HepG2 (cell line): ENCODE measurements at regions not wholly inside any gene's neighbourhood (a gene's known extent, or its start where the extent isn't known, plus 50 kb on each side); places are given as distances from the start of the nearest gene placed in this dataset.

Source experiments
- ATAC-seq: fragments of 200-7000 bp; cut with Tn5 transposase; 3 replicates; pipeline ENCODE4 v1.9.1; 2020; ENCODE audit warnings: mild to moderate bottlenecking, moderate library complexity
- BruUV-seq: library from RNA; stranded (reverse); fragments of 400-500 nt; replicated peaks from 2 replicates; lab custom pipeline; 2021; lab: Mats Ljungman, UMichigan
- CTCF ChIA-PET: fragments of 300-600 bp; formaldehyde crosslinking; extraction: SDS; loops from one replicate; lab custom pipeline; 2021; ENCODE audit warnings: low total read pairs, inconsistent platforms, low intra/inter-chr PET ratio; lab: Yijun Ruan, JAX
- POLR2A ChIA-PET: fragments of 350-600 bp; sonication (Branson Sonifier 250); formaldehyde crosslinking; loops from one replicate; lab custom pipeline; 2020; ENCODE audit warnings: antibody characterized with exemption, inconsistent platforms; lab: Yijun Ruan, JAX
- DNase-seq: peaks from one replicate; pipeline ENCODE4 v3.0.0-alpha.2; 2015; ENCODE audit warnings: low spot score
- FAIRE-seq: peaks from 3 replicates; lab custom pipeline; 2011; peaks lifted over from hg19 to GRCh38; lab: Jason Lieb, UNC
- H2AFZ ChIP-seq: one replicate; pipeline ENCODE4 v1.6.1; 2011; ENCODE audit warnings: low read length, inconsistent platforms
- H3K27ac ChIP-seq: fragments of 300-600 bp; 3 replicates; pipeline ENCODE4 v1.8.0; 2011; ENCODE audit warnings: mixed run types, mild to moderate bottlenecking, mixed read lengths, low read length, inconsistent platforms; ENCODE audit not compliant: insufficient read depth; ENCODE audit errors: extremely low read length
- H3K27me3 ChIP-seq, 2 experiments: fragments of 200-600 bp in 1 of 2; 2 replicates in 1 of 2; 3 replicates in 1 of 2; pipeline versions ENCODE4 v1.6.0 to v1.8.0; 2011; ENCODE audit warnings: low read length in 2 of 2, mild to moderate bottlenecking in 2 of 2, moderate library complexity in 2 of 2, inconsistent platforms in 1 of 2; ENCODE audit not compliant: insufficient read depth in 2 of 2, control insufficient read depth in 1 of 2
- H3K36me3 ChIP-seq, 2 experiments: fragments of 200-600 bp in 1 of 2; replicated peaks in 1 of 2; 2 replicates in 1 of 2; 3 replicates in 1 of 2; pipeline versions ENCODE4 v1.5.1 to v1.8.0; 2011; ENCODE audit warnings: low read length in 2 of 2, inconsistent platforms in 1 of 2; ENCODE audit not compliant: insufficient read depth in 2 of 2, control insufficient read depth in 1 of 2
- H3K4me1 ChIP-seq: 2 replicates; pipeline ENCODE4 v1.5.1; 2012; ENCODE audit warnings: low read length, inconsistent platforms; ENCODE audit not compliant: insufficient read depth
- H3K4me2 ChIP-seq: 2 replicates; pipeline ENCODE4 v1.6.0; 2011; ENCODE audit warnings: low read depth, low read length, inconsistent platforms
- H3K4me3 ChIP-seq, 3 experiments: fragments of 200-600 bp in 1 of 3; sonication (generic), shearing (Covaris generic) in 1 of 3; replicated peaks in 1 of 3; 2 replicates each; pipeline ENCODE4 v1.5.1; 2011 to 2016; ENCODE audit warnings: low read length in 3 of 3, inconsistent platforms in 2 of 3, low read depth in 2 of 3, mild to moderate bottlenecking in 2 of 3, control low read depth in 1 of 3, mixed read lengths in 1 of 3; ENCODE audit not compliant: insufficient read depth in 1 of 3
- H3K79me2 ChIP-seq: one replicate; pipeline ENCODE4 v1.6.1; 2011; ENCODE audit warnings: low read length, inconsistent platforms; ENCODE audit not compliant: insufficient read depth
- H3K9ac ChIP-seq: 2 replicates; pipeline ENCODE4 v1.6.0; 2011; ENCODE audit warnings: mild to moderate bottlenecking, low read depth, low read length, inconsistent platforms; ENCODE audit not compliant: insufficient read depth
- H3K9me3 ChIP-seq: 2 replicates; pipeline ENCODE4 v1.5.1; 2012; ENCODE audit warnings: mild to moderate bottlenecking, low read length
- H4K20me1 ChIP-seq: 2 replicates; pipeline ENCODE4 v1.6.0; 2011; ENCODE audit warnings: inconsistent platforms, mild to moderate bottlenecking, low read length, moderate library complexity; ENCODE audit not compliant: insufficient read depth
- BRD4 ChIP-seq: sonication (generic); formaldehyde crosslinking; IDR thresholded peaks from 2 replicates; pipeline ENCODE4 v1.4.0; 2020; ENCODE audit warnings: missing genetic modification reagents
- DMTF1 ChIP-seq: sonication (generic); formaldehyde crosslinking; IDR thresholded peaks from 2 replicates; pipeline ENCODE4 v1.4.0; 2020; ENCODE audit warnings: mild to moderate bottlenecking, missing genetic modification reagents
- DPF2 ChIP-seq: sonication (generic); formaldehyde crosslinking; IDR thresholded peaks from 2 replicates; pipeline ENCODE4 v1.4.0; 2020; ENCODE audit warnings: mild to moderate bottlenecking, low read depth, missing genetic modification reagents, borderline replicate concordance
- NR2F1 ChIP-seq, 2 experiments: fragments of 450-650 bp in 1 of 2; formaldehyde crosslinking in 1 of 2; IDR thresholded peaks; 2 replicates each; pipeline versions ENCODE4 v1.5.0 to v1.6.1; 2016 to 2020; ENCODE audit warnings: mild to moderate bottlenecking in 1 of 2, missing compliant biosample characterization in 1 of 2, missing genetic modification reagents in 1 of 2, moderate library complexity in 1 of 2
- ONECUT2 ChIP-seq: sonication (generic); formaldehyde crosslinking; IDR thresholded peaks from 2 replicates; pipeline ENCODE4 v1.4.0; 2020; ENCODE audit warnings: missing genetic modification reagents
- PRMT3 ChIP-seq: sonication (generic); formaldehyde crosslinking; IDR thresholded peaks from 2 replicates; pipeline ENCODE4 v1.8.1; 2022; ENCODE audit warnings: low read depth, mild to moderate bottlenecking, moderate library complexity, missing genetic modification reagents, borderline replicate concordance
- PTBP1 ChIP-seq: fragments of 200-400 bp; formaldehyde crosslinking; IDR thresholded peaks from 2 replicates; pipeline ENCODE4 v1.6.1; 2018; ENCODE audit warnings: low read length, low read depth; ENCODE audit not compliant: poor library complexity, severe bottlenecking
- SSRP1 ChIP-seq: IDR thresholded peaks from 2 replicates; pipeline ENCODE4 v1.6.1; 2016; ENCODE audit warnings: control low read depth
- TBL1XR1 ChIP-seq: fragments of 150-350 bp; IDR thresholded peaks from 2 replicates; pipeline ENCODE4 v1.6.1; 2014; ENCODE audit warnings: borderline replicate concordance, low read length; ENCODE audit not compliant: partially characterized antibody
- ZBTB33 ChIP-seq: sonication (generic); formaldehyde crosslinking; IDR thresholded peaks from 2 replicates; pipeline ENCODE4 v1.4.0; 2020; ENCODE audit warnings: missing genetic modification reagents
- ZBTB42 ChIP-seq: sonication (generic); formaldehyde crosslinking; IDR thresholded peaks from 2 replicates; pipeline ENCODE4 v1.5.0; 2020; ENCODE audit warnings: mild to moderate bottlenecking, missing genetic modification reagents
- ZNF282 ChIP-seq: fragments of 450-650 bp; IDR thresholded peaks from 2 replicates; pipeline ENCODE4 v1.6.1; 2018; ENCODE audit not compliant: partially characterized antibody
- ZNF543 ChIP-seq: sonication (generic); formaldehyde crosslinking; IDR thresholded peaks from 2 replicates; pipeline ENCODE4 v1.4.0; 2020; ENCODE audit warnings: mild to moderate bottlenecking, missing genetic modification reagents
- ZNF605 ChIP-seq: sonication (generic); formaldehyde crosslinking; IDR thresholded peaks from 2 replicates; pipeline ENCODE4 v1.8.0; 2022; ENCODE audit warnings: mild to moderate bottlenecking, missing genetic modification reagents
- ZNF784 ChIP-seq: sonication (generic); formaldehyde crosslinking; IDR thresholded peaks from 2 replicates; pipeline ENCODE4 v1.5.1; 2020; ENCODE audit warnings: missing genetic modification reagents, mild to moderate bottlenecking, borderline replicate concordance
- WGBS: methylation state at CpG from one replicate; pipeline ENCODE4 v1.1.6; 2017; ENCODE audit warnings: low lambda C conversion rate; 5-methylcytosine and 5-hydroxymethylcytosine counted together
- in situ Hi-C: cut with HindIII; loops from 2 replicates; pipeline ENCODE4 v1.10.0; 2017; ENCODE audit warnings: low pct_unique_long_range_greater_than_20kb; ENCODE audit not compliant: extremely low pct_ligation_motif_present
- intact Hi-C: fragments of 100-400 bp; cut with micrococcal nuclease; formaldehyde crosslinking; loops from one replicate; pipeline ENCODE4 v1.10.0; 2022; ENCODE audit not compliant: unreplicated experiment

- intact Hi-C loops (no loop called here), in situ Hi-C loops (no loop called here)
- H3K9ac ChIP-seq = no peak overlapping the region
- no peak overlapping the region for H3K4me3 ChIP-seq
- no peaks in the 10 kb centered on the region for H3K79me2 ChIP-seq
- H3K9me3 ChIP-seq = no peaks in the 10 kb centered on the region
- H3K4me2 ChIP-seq = no peak overlapping the region
- H2AFZ ChIP-seq = no peak overlapping the region
- ATAC-seq (no peak), DNase-seq (no peak), FAIRE-seq (no peak)
- CTCF ChIA-PET = no interaction called here
- peaks cover 0 to 7% of the 10 kb centered on the region in 2 experiments; a peak in 2 of 5 replicates for H3K27me3 ChIP-seq
- 0% methylated on average over 3 of the region's 3 CpGs for WGBS
- TF ChIP-seq ONECUT2 (CRISPR knock-in tag) (no peak), BRD4 (CRISPR knock-in tag) (no peak)
- no TSS peak for BruUV-seq
- POLR2A ChIA-PET = no interaction called here
- no peak overlapping the region for H3K27ac ChIP-seq
- no peaks in the 10 kb centered on the region for H3K4me1 ChIP-seq
- H3K36me3 ChIP-seq = no peaks in the 10 kb centered on the region
- no peaks in the 10 kb centered on the region for H4K20me1 ChIP-seq
Measured at GRCh38 chr18:38033282-38033681, 467.7 kb upstream of the CELF4 start.

- H3K9me3 ChIP-seq = no peaks in the 10 kb centered on the region
- ATAC-seq = no peak
- BruUV-seq = no TSS peak
- FAIRE-seq = no peak
- no peaks in the 10 kb centered on the region for H3K36me3 ChIP-seq
- H3K4me3 ChIP-seq = no peak overlapping the region
- no peak overlapping the region for H3K9ac ChIP-seq
- no peaks in the 10 kb centered on the region for H3K4me1 ChIP-seq
- H3K4me2 ChIP-seq = no peak overlapping the region
- peaks cover 0 to 9% of the 10 kb centered on the region in 2 experiments; a peak in 2 of 5 replicates for H3K27me3 ChIP-seq
- H2AFZ ChIP-seq = no peak overlapping the region
- CTCF ChIA-PET = no interaction called here
- H3K27ac ChIP-seq = no peak overlapping the region
- POLR2A ChIA-PET = no interaction called here
- no peaks in the 10 kb centered on the region for H4K20me1 ChIP-seq
- no peaks in the 10 kb centered on the region for H3K79me2 ChIP-seq
- no peak for DNase-seq
- in situ Hi-C loops (no loop called here), intact Hi-C loops (no loop called here)
- TF ChIP-seq ZNF605 (no peak), SSRP1 (CRISPR knock-in tag) (no peak), DPF2 (CRISPR knock-in tag) (no peak), PRMT3 (CRISPR knock-in tag) (no peak), ZBTB42 (CRISPR knock-in tag) (no peak), NR2F1 (CRISPR knock-in tag; IDR thresholded peaks at IDR 0.05) (no peak), ZNF543 (CRISPR knock-in tag) (no peak), TBL1XR1 (no peak), ZBTB33 (no peak), ZNF282 (no peak), PTBP1 (no peak), DMTF1 (CRISPR knock-in tag) (no peak), ZNF784 (CRISPR knock-in tag) (no peak)
Measured at GRCh38 chr18:38032516-38032915, 466.9 kb upstream of the CELF4 start.
